ENCODE measurements at regions not wholly inside any gene's neighbourhood (a gene's known extent, or its start where the extent isn't known, plus 50 kb on each side); places are given as distances from the start of the nearest gene placed in this dataset.

DNA sequence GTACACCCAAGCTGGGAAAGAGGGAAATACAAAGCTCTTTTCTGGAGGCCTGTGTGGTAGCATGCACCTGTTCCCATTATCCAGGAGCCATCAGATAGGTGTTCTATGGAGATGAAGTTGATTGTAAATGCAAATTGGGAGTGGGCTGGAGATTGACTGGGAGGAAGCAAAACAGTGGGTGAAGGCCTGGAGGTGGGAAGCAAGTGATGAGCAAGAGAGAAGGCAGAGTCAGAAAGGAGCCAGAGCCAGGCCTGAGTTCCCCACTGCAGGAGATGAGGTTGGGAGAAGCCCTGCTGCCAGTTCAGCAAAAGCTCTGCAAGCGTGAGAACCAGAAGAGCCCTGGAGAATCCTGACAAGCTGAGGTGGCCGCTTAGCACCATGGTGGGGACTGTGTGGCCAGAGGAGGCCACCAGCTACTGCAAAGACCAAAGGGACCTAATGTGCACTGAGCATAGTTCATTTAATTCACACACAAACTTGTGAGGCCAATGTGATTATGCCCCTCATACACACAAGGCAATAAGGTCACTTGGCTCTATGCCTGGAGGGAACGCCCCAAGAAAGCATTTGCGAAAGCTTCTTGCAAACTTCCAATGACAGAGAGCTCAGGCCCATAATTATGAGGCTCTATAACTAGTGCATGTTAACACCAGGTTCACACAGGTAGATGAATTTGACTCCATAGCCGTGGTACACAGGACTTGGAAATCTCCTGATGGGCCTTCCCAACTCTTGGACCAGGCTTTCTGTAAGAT lies 73.0 kb upstream of the GRIK3 start:
- Histone ChIP-seq H3K36me3 (replicated peaks) (no peaks in the 10 kb centered on the region), H3K27ac (no peak overlapping the region), H3K4me3 (ENCODE audit: low read depth, low read length) (no peak overlapping the region), H3K27me3 (replicated peaks) (no peaks in the 10 kb centered on the region)
- no peak for DNase-seq
- TF ChIP-seq, protein P1, sequence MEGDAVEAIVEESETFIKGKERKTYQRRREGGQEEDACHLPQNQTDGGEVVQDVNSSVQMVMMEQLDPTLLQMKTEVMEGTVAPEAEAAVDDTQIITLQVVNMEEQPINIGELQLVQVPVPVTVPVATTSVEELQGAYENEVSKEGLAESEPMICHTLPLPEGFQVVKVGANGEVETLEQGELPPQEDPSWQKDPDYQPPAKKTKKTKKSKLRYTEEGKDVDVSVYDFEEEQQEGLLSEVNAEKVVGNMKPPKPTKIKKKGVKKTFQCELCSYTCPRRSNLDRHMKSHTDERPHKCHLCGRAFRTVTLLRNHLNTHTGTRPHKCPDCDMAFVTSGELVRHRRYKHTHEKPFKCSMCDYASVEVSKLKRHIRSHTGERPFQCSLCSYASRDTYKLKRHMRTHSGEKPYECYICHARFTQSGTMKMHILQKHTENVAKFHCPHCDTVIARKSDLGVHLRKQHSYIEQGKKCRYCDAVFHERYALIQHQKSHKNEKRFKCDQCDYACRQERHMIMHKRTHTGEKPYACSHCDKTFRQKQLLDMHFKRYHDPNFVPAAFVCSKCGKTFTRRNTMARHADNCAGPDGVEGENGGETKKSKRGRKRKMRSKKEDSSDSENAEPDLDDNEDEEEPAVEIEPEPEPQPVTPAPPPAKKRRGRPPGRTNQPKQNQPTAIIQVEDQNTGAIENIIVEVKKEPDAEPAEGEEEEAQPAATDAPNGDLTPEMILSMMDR (IDR thresholded peaks at IDR 0.05; ENCODE audit: low read depth, low read length, missing control alignments) = no peak
- in situ Hi-C loops (cut with HindIII; ENCODE audit: low pct_ligation_motif_present, low sequenced_read_pairs) = no loop called here

GRCh38 chr1:37108596-37109188 lies 74.4 kb upstream of the GRIK3 start:
- no peaks in the 10 kb centered on the region for H3K36me3 ChIP-seq (replicated peaks)
- no peaks in the 10 kb centered on the region for H3K27me3 ChIP-seq (replicated peaks)
- in situ Hi-C loops (cut with HindIII; ENCODE audit: low pct_ligation_motif_present, low sequenced_read_pairs) = no loop called here
- H3K4me3 ChIP-seq (ENCODE audit: low read depth, low read length) = no peak overlapping the region
- no peak overlapping the region for H3K27ac ChIP-seq
- no peak for DNase-seq
- TF ChIP-seq, protein P1 (IDR thresholded peaks at IDR 0.05; ENCODE audit: low read depth, low read length, missing control alignments) = no peak

DNA sequence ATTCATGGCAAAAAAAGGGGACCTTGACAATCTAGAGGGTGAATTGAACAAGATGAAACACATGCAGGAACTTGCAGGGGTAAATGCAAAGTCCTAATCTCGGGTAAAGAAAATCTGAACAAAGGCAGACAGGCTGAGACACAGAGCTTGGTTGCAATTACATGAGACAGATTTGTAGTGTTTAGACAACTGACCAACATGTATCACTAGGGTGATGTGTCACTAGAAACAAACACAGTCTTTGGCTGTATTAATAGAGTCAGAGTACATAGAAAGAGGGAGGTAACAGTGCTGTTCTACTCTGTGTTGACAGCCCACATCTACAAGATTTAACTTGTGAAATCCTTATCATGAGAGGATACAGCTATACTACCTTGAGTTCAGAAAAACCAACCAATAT lies 78.1 kb upstream of the GRIK3 start:
- Histone ChIP-seq H3K27ac (no peak overlapping the region), H3K27me3 (replicated peaks) (no peaks in the 10 kb centered on the region), H3K4me3 (ENCODE audit: low read depth, low read length) (no peak overlapping the region), H3K36me3 (replicated peaks) (no peaks in the 10 kb centered on the region)
- in situ Hi-C loops (cut with HindIII; ENCODE audit: low pct_ligation_motif_present, low sequenced_read_pairs) = no loop called here
- DNase-seq = no peak
- TF ChIP-seq, protein P1 (IDR thresholded peaks at IDR 0.05; ENCODE audit: low read depth, low read length, missing control alignments) = no peak

DNA sequence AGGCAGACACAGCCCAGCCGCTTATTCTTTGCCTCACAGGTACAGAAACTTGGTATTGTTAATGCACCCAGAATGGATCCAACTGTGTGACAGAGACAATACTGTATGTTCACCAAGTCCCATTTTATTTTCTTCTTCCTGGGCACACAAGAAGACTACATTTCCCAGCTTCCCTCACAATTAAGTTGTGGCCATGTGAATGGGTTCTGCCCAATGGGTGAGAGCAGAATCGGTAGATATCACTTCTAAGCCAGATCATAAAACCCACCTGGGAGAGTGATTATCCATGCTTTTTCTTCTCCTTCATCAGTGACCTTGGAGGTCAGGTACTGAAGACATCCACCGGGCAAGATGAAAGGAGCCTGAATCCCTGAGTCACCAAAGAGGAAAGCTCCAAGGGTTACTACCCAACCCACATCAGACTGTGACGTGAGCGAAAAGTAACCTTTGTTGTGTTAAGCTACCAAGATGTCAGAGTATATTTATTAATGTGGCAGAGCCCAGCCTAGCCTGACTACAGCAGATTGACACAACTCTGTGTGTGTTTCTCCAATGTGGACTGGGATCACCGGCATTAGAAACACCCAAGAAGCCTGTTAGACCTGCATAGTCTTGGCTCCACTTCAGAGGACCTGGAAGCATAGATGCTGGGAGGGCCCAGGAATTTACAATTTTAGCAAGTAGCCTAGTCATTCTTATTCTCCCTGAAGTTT lies 79.1 kb upstream of the GRIK3 start:
- TF ChIP-seq, protein P1 (IDR thresholded peaks at IDR 0.05; ENCODE audit: low read depth, low read length, missing control alignments) = no peak
- DNase-seq = no peak
- Histone ChIP-seq H3K27ac (no peak overlapping the region), H3K4me3 (ENCODE audit: low read depth, low read length) (no peak overlapping the region), H3K27me3 (replicated peaks) (no peaks in the 10 kb centered on the region), H3K36me3 (replicated peaks) (no peaks in the 10 kb centered on the region)
- in situ Hi-C loops (cut with HindIII; ENCODE audit: low pct_ligation_motif_present, low sequenced_read_pairs) = no loop called here

DNA sequence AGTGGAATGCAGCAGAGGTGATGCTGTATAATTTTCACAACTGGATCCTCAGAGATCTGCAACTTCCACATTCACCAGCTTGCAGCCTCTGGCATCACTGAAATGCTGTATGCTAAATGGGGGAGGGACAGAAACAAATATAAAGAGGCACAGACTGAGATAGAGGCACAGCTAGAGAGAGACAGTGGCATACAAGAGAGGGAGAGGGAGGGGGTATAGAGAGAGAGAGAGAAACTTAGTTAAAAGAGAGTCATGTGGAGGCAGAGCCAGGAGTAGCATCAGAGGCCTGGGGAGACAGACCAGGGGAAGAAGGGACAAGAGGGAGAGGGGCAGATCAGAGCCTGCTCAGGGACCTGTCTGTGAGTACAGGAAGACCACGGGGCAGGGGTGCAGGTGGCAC lies 84.5 kb upstream of the GRIK3 start:
- DNase-seq = no peak
- TF ChIP-seq, protein P1 (IDR thresholded peaks at IDR 0.05; ENCODE audit: low read depth, low read length, missing control alignments) = no peak
- H3K4me3 ChIP-seq (ENCODE audit: low read depth, low read length) = no peak overlapping the region
- H3K27me3 ChIP-seq (replicated peaks) = no peaks in the 10 kb centered on the region
- in situ Hi-C loops (cut with HindIII; ENCODE audit: low pct_ligation_motif_present, low sequenced_read_pairs) = no loop called here
- no peak overlapping the region for H3K27ac ChIP-seq
- no peaks in the 10 kb centered on the region for H3K36me3 ChIP-seq (replicated peaks)

All from brain microvascular endothelial cell (primary cell).